ENCODE measurements at regions not wholly inside any gene's neighbourhood (a gene's known extent, or its start where the extent isn't known, plus 50 kb on each side); places are given as distances from the start of the nearest gene placed in this dataset.

DNA sequence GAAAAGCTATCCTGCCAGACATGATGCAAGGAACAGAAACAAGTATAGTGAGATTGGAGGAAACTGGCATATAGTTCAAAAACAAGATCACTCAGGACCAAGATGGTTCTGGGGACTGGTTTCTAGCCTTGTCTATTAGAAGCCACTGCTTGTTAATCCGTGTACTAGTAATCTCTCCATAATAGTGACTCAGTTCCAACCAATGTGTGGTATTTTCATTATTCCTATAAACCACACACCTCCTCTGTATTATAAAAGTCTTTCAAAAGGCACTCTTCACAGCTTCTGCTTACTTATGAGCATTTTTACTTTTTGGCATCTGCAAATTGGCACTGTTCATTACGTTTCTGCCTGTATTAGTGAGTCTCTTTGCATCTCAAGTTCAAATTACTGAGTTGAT is 140.3 kb downstream of the SLC6A15 start:
- TF ChIP-seq, protein P1, sequence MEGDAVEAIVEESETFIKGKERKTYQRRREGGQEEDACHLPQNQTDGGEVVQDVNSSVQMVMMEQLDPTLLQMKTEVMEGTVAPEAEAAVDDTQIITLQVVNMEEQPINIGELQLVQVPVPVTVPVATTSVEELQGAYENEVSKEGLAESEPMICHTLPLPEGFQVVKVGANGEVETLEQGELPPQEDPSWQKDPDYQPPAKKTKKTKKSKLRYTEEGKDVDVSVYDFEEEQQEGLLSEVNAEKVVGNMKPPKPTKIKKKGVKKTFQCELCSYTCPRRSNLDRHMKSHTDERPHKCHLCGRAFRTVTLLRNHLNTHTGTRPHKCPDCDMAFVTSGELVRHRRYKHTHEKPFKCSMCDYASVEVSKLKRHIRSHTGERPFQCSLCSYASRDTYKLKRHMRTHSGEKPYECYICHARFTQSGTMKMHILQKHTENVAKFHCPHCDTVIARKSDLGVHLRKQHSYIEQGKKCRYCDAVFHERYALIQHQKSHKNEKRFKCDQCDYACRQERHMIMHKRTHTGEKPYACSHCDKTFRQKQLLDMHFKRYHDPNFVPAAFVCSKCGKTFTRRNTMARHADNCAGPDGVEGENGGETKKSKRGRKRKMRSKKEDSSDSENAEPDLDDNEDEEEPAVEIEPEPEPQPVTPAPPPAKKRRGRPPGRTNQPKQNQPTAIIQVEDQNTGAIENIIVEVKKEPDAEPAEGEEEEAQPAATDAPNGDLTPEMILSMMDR (IDR thresholded peaks at IDR 0.05; ENCODE audit: low read depth, low read length, missing control alignments): no peak
- no peak overlapping the region for H3K4me3 ChIP-seq (replicated peaks; ENCODE audit: low read depth, low read length)
- DNase-seq (ENCODE audit: extremely low read depth, low read depth): no peak

DNA sequence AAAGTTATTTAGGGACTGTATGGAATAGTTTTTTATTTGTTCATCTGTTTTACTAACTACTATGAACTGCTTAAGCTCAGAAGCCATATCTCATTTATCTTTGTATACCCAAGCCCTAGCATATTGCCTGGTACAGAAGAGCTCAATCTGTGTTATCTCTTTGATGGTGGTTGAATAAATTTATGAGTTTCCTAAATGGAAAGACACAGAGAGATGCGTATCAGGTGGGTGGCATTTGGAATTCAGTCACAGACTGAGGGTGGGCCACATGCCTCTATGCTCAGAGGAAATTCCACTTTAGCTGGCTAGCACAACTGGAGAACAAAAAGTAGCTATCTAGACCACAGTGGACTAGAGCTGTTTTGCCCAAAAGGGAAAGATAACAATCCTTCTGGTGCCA is 145.5 kb downstream of the SLC6A15 start:
- no peak overlapping the region for H3K4me3 ChIP-seq (replicated peaks; ENCODE audit: low read depth, low read length)
- TF ChIP-seq, protein P1 (IDR thresholded peaks at IDR 0.05; ENCODE audit: low read depth, low read length, missing control alignments): no peak
- no peak for DNase-seq (ENCODE audit: extremely low read depth, low read depth)

DNA sequence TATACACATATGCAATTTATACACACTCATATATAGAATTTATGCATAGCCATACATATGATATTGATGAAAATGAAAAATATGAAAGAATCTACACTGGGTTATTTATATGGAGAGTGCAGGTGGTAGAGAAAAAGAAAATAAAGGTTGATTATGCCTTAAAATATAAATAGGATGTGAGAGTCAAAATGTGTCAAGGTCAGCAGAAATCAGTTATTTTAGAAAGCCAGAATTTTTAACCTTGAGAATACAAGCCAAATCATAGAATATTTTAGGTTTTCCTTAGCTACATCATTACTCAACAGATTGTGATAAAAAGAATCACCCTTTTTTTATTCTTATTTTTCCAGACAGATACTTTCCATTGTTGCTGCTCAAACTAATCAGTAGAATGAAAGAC is 146.2 kb downstream of the SLC6A15 start:
- no peak overlapping the region for H3K4me3 ChIP-seq (replicated peaks; ENCODE audit: low read depth, low read length)
- TF ChIP-seq, protein P1 (IDR thresholded peaks at IDR 0.05; ENCODE audit: low read depth, low read length, missing control alignments): no peak
- DNase-seq (ENCODE audit: extremely low read depth, low read depth): no peak

DNA sequence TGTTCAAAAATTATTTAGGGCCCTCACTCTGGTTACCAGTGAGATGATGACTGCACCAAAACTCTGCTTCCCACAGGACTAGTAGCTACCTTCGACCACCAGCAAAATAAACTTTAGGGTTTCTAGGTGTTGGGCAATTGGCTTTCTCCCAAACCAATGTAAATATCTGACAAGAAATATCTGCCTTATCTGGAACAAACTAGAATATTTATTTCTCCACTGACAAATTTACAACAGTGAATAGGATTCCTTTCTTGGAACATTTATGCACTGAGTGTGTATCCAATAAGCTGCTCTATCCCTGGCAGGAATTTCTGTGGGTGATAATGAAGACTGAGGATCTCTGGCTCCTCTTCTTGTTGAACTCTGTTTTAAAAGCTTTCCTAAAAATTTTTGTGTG is 148.6 kb downstream of the SLC6A15 start:
- DNase-seq (ENCODE audit: extremely low read depth, low read depth): no peak
- no peak overlapping the region for H3K4me3 ChIP-seq (replicated peaks; ENCODE audit: low read depth, low read length)
- TF ChIP-seq, protein P1 (IDR thresholded peaks at IDR 0.05; ENCODE audit: low read depth, low read length, missing control alignments): no peak

DNA sequence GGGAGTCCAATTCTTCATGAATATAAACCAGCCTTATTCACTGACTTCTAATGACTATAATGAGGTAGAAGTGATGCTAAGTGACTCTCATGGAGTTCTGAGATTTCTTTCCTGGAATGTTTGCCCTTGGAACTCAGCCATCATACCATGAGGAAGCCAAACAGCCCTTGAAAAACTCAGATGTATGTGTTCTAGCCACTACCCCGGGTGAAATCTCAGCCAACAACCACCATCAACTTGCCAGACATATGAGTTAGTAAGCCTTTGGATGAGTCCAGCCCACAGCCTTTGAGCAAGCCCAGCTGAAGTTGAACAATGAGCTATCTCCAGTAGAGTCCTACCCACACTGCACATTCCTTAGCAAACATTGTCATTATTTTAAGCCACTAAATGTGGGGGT is 149.5 kb downstream of the SLC6A15 start:
- DNase-seq (ENCODE audit: extremely low read depth, low read depth): no peak
- TF ChIP-seq, protein P1 (IDR thresholded peaks at IDR 0.05; ENCODE audit: low read depth, low read length, missing control alignments): no peak
- no peak overlapping the region for H3K4me3 ChIP-seq (replicated peaks; ENCODE audit: low read depth, low read length)

DNA sequence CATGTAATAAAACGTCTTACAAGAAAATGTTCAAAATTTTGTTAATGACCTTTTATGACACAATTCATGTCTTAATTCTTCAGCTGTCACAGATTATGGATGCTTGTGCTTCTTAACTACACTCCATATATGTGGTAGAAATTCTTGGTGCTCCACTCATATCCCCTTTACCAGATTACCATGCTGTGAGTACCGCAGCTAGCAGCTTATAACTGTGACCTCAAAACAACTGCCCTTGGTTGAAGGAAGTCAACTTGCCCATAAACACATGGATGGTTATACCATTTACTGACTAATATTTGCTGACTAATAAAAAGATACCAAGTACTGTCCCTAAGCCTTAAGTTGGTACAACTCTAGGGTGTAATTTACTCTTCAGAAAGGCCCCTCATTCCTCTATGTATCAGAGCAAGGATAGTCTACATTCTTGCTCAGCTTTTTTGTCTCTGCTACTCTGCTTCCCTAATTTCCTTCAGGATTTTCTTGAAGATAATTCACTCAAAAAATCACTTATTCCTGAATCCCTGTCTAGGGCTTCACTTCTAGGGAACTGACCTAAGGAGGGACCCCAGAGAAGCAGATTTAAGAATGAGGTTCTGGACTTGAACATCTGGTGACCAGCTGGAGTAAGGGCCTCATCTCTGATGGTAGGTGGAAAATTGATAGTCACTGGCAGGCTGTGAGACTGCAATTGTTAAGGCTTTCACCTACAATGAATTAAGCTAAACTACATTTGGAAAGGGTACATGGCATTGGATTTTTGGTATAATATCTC is 152.3 kb downstream of the SLC6A15 start:
- TF ChIP-seq, protein P1 (IDR thresholded peaks at IDR 0.05; ENCODE audit: low read depth, low read length, missing control alignments): no peak
- DNase-seq (ENCODE audit: extremely low read depth, low read depth): no peak
- no peak overlapping the region for H3K4me3 ChIP-seq (replicated peaks; ENCODE audit: low read depth, low read length)

DNA sequence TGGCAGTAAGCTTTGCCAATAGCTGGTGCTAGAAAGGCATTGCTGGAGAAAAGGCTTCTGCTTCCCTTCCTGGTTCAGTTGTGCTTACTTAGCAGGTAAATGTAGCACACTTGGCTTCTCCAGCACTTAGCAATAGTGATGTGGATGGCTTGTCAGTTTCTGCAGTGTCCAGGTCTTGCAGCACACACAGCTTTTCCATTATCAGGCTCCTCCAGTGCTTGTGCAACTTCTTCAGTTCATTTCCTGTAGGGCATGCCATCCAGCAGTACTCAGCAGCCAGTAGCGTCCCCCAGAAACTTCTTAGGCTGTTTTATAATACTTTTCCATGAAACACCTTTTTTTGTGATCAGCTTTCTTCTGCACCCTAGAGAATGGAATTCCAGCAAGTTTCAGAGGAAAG is 154.6 kb downstream of the SLC6A15 start:
- TF ChIP-seq, protein P1 (IDR thresholded peaks at IDR 0.05; ENCODE audit: low read depth, low read length, missing control alignments): no peak
- H3K4me3 ChIP-seq (replicated peaks; ENCODE audit: low read depth, low read length): no peak overlapping the region
- no peak for DNase-seq (ENCODE audit: extremely low read depth, low read depth)
